HUDEP-2 (cell line): ENCODE measurements at regions not wholly inside any gene's neighbourhood (a gene's known extent, or its start where the extent isn't known, plus 50 kb on each side); places are given as distances from the start of the nearest gene placed in this dataset.
A peak's percentile ranks its signal among the peaks of the same experiment; 100 is the strongest.
"Not testable (repeated sequence)": the region's sequence is repeated elsewhere in the genome, so short reads cannot be mapped to it uniquely, and the experiment has no call there.

Experiments used
- DNase-seq, 76 experiments: peaks; one replicate each; lab custom pipeline; 2025; ENCODE audit not compliant: unreplicated experiment in 76 of 76; lab: John Stamatoyannopoulos, UW

GRCh38 chr3:154842536-154842935 lies 237.6 kb upstream of the MME start:
- DNase-seq, result peak in 1 of 76 experiments; percentile 0

- no peak for DNase-seq
Measured at GRCh38 chr3:154835639-154836038, 244.5 kb upstream of the MME start.

GRCh38 chr3:154834831-154835230 lies 245.3 kb upstream of the MME start:
- not testable (repeated sequence) for DNase-seq

- no peak for DNase-seq
Measured at GRCh38 chr3:154829929-154830328, 250.2 kb upstream of the MME start.

GRCh38 chr3:154819491-154819890 lies 260.6 kb upstream of the MME start:
- no peak for DNase-seq

GRCh38 chr3:154818676-154819255 lies 261.4 kb upstream of the MME start:
- DNase-seq, result no peak

- DNase-seq, result not testable (repeated sequence)
Measured at GRCh38 chr3:154810017-154810416, 270.1 kb upstream of the MME start.

GRCh38 chr3:154801729-154802128 lies 278.4 kb upstream of the MME start:
- DNase-seq, result no peak

- DNase-seq, result no peak
Measured at GRCh38 chr3:154799800-154800199, 280.3 kb upstream of the MME start.

- DNase-seq, result no peak
Measured at GRCh38 chr3:154795582-154795981, 284.5 kb upstream of the MME start.

- DNase-seq, result no peak
Measured at GRCh38 chr3:154794814-154795445, 285.2 kb upstream of the MME start.

GRCh38 chr3:154794391-154794790 lies 285.7 kb upstream of the MME start:
- no peak for DNase-seq

GRCh38 chr3:154792828-154793227 lies 287.3 kb upstream of the MME start:
- DNase-seq, result no peak

GRCh38 chr3:154791611-154792010 lies 288.5 kb upstream of the MME start:
- no peak for DNase-seq

GRCh38 chr3:154786724-154787123 lies 293.4 kb upstream of the MME start:
- DNase-seq, result no peak

GRCh38 chr3:154783521-154783931 lies 296.6 kb upstream of the MME start:
- no peak for DNase-seq

GRCh38 chr3:154783061-154783460 lies 297.1 kb upstream of the MME start:
- DNase-seq, result no peak

- DNase-seq, result no peak
Measured at GRCh38 chr3:154782151-154782550, 298.0 kb upstream of the MME start.

GRCh38 chr3:154781595-154781994 lies 298.5 kb upstream of the MME start:
- DNase-seq, result no peak

GRCh38 chr3:154780263-154780662 lies 299.9 kb upstream of the MME start:
- DNase-seq, result no peak

GRCh38 chr3:154779571-154779970 lies 300.5 kb upstream of the MME start:
- DNase-seq, result no peak

- no peak for DNase-seq
Measured at GRCh38 chr3:154778057-154778456, 302.1 kb upstream of the MME start.
